ENCODE measurements at regions not wholly inside any gene's neighbourhood (a gene's known extent, or its start where the extent isn't known, plus 50 kb on each side); places are given as distances from the start of the nearest gene placed in this dataset.

DNA sequence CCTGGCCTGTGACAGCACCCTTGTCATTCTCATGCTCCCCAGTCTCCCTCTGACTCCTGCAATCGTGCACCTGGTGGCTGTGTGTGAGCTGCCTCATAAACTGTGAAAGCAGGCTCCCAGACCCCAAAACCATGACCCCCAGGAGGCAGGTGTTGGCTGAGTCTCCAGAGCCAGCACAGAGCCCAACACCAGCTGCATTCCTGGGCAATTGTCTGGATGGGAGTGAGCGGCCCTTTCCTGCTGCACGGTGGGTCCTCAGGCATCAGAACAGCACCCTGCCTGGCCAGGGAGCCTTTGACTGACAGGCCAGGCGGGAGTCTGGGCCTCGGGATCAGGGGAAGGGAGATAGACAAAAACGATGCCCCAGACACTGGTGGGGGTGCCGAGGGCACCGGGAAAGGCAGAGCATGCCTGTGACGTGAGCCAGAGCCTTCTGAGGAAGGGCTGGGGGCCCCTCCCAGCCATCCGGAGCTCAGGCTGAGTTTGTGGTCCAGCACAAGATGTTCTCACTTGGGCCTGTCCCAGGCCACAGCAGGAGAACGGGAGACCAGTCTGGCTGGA lies 135.1 kb upstream of the GPC1 start:
- POLR2A ChIA-PET (ENCODE audit: partially characterized antibody): no interaction called here
- Histone ChIP-seq H3K79me1 (ENCODE audit: low read depth, low read length) (no peaks in the 10 kb centered on the region), H3K9me3 (ENCODE audit: insufficient read depth in 2 of 2, low read depth in 1 of 2, low read length in 1 of 2) (no peaks in the 10 kb centered on the region), H3K18ac (ENCODE audit: extremely low read depth, low read length) (no peak overlapping the region), H2BK5ac (ENCODE audit: low read depth, low read length) (no peak overlapping the region), H4K8ac (ENCODE audit: extremely low read depth, insufficient read depth, low read length) (peak overlapping the region; percentile 43; the same call in 1 of the 2 replicates), H3K56ac (replicated peaks; ENCODE audit: insufficient read length, low read depth, low read length) (no peak overlapping the region), H4K5ac (ENCODE audit: insufficient read length, low read depth, low read length) (no peak overlapping the region), H2BK20ac (ENCODE audit: low read length) (no peak overlapping the region), H2AFZ (ENCODE audit: low read length) (no peak overlapping the region), H3K4me2 (ENCODE audit: insufficient read depth in 1 of 2, low read depth in 2 of 2, low read length in 2 of 2) (no peak overlapping the region), H3K23ac (ENCODE audit: insufficient read length) (no peak overlapping the region), H3K36me3 (ENCODE audit: control insufficient read depth in 2 of 4, insufficient read depth in 4 of 4, low read length in 3 of 4) (no peaks in the 10 kb centered on the region), H2BK120ac (replicated peaks; ENCODE audit: low read depth, low read length) (no peak overlapping the region), H3K79me2 (ENCODE audit: control insufficient read depth in 1 of 2, insufficient read depth in 2 of 2, low read length in 2 of 2) (no peaks in the 10 kb centered on the region), H3K27me3 (replicated peaks in 1 of 4; ENCODE audit: control insufficient read depth in 3 of 4, extremely low read depth in 1 of 4, insufficient read depth in 3 of 4, low read length in 3 of 4) (no peaks in the 10 kb centered on the region), H2AK5ac (ENCODE audit: low read depth, low read length) (no peak overlapping the region), H4K91ac (replicated peaks; ENCODE audit: insufficient read length, low read length) (no peak overlapping the region), H3K27ac (ENCODE audit: low read depth, low read length) (no peak overlapping the region), H3K4me1 (replicated peaks in 1 of 4; ENCODE audit: control insufficient read depth in 3 of 4, insufficient read depth in 4 of 4, low read length in 3 of 4) (peaks cover 0 to 6% (median 0%) of the 10 kb centered on the region in 4 experiments; a peak in 2 of 7 replicates), H3K4me3 (ENCODE audit: extremely low read depth in 1 of 4, insufficient read depth in 2 of 4, low read depth in 3 of 4, low read length in 4 of 4) (no peak overlapping the region), H3K14ac (ENCODE audit: insufficient read length) (no peak overlapping the region), H2BK15ac (ENCODE audit: low read length) (no peak overlapping the region), H3K9ac (replicated peaks in 1 of 4; ENCODE audit: extremely low read depth in 1 of 4, low read depth in 3 of 4, low read length in 3 of 4) (no peak overlapping the region; a peak in 1 of 7 replicates), H2BK12ac (ENCODE audit: low read depth, low read length) (no peak overlapping the region), H3K23me2 (ENCODE audit: low read depth, low read length) (no peaks in the 10 kb centered on the region), H4K20me1 (replicated peaks in 1 of 2; ENCODE audit: control insufficient read depth in 1 of 2, insufficient read depth in 2 of 2, low read length in 2 of 2) (no peaks in the 10 kb centered on the region), H3K4ac (replicated peaks; ENCODE audit: insufficient read length, low read depth, low read length) (no peak overlapping the region)
- FAIRE-seq: no peak
- CTCF ChIA-PET (ENCODE audit: partially characterized antibody): no interaction called here
- peak in 1 of 2 experiments; percentile 29 for DNase-seq (ENCODE audit: low read depth in 1 of 2, low spot score in 2 of 2)
- WGBS, 2 experiments (ENCODE audit: extremely low coverage in 1 of 2, insufficient coverage in 1 of 2, insufficient read length in 1 of 2, insufficient replicate concordance in 2 of 2, low coverage in 1 of 2, low lambda C conversion rate in 2 of 2, missing lambda C conversion rate in 1 of 2): 77% methylated on average over 10 of the region's 11 CpGs; no CpG with 5 or more reads in 1 of the 2 experiments
- TF ChIP-seq SRF (IDR thresholded peaks at IDR 0.05; ENCODE audit: low read depth, low read length): no peak
- TF ChIP-seq ATF3 (IDR thresholded peaks at IDR 0.05; ENCODE audit: insufficient read depth, low read depth, low read length): no peak
- no peak for TF ChIP-seq SP4 (IDR thresholded peaks at IDR 0.05; ENCODE audit: low read length)
- TF ChIP-seq MAFK (IDR thresholded peaks at IDR 0.05; ENCODE audit: low read depth, low read length): no peak
- no peak for TF ChIP-seq JUN (IDR thresholded peaks at IDR 0.05; ENCODE audit: low read depth, low read length)
- TF ChIP-seq ASH2L (IDR thresholded peaks at IDR 0.05; ENCODE audit: low read length): no peak
- TF ChIP-seq CBX5 (IDR thresholded peaks at IDR 0.05; ENCODE audit: low read depth, low read length): no peak
- TF ChIP-seq USF2 (IDR thresholded peaks at IDR 0.05; ENCODE audit: low read length): no peak
- TF ChIP-seq KDM5A (IDR thresholded peaks at IDR 0.05; ENCODE audit: low read length): no peak
- TF ChIP-seq POU5F1 (IDR thresholded peaks at IDR 0.05; ENCODE audit: low read depth, low read length): no peak
- no peak for TF ChIP-seq CBX8 (IDR thresholded peaks at IDR 0.05; ENCODE audit: borderline replicate concordance, low read depth, low read length)
- no peak for TF ChIP-seq PHF8 (conservative IDR thresholded peaks at IDR 0.05; ENCODE audit: low read depth, low read length)
- no peak for TF ChIP-seq RXRA (IDR thresholded peaks at IDR 0.05; ENCODE audit: insufficient read depth, low read depth, low read length)
- no peak for TF ChIP-seq EGR1 (IDR thresholded peaks at IDR 0.05; ENCODE audit: borderline replicate concordance, low read depth, low read length)

Measured in H1 (cell line).